ENCODE measurements at regions not wholly inside any gene's neighbourhood (a gene's known extent, or its start where the extent isn't known, plus 50 kb on each side); places are given as distances from the start of the nearest gene placed in this dataset.

DNA sequence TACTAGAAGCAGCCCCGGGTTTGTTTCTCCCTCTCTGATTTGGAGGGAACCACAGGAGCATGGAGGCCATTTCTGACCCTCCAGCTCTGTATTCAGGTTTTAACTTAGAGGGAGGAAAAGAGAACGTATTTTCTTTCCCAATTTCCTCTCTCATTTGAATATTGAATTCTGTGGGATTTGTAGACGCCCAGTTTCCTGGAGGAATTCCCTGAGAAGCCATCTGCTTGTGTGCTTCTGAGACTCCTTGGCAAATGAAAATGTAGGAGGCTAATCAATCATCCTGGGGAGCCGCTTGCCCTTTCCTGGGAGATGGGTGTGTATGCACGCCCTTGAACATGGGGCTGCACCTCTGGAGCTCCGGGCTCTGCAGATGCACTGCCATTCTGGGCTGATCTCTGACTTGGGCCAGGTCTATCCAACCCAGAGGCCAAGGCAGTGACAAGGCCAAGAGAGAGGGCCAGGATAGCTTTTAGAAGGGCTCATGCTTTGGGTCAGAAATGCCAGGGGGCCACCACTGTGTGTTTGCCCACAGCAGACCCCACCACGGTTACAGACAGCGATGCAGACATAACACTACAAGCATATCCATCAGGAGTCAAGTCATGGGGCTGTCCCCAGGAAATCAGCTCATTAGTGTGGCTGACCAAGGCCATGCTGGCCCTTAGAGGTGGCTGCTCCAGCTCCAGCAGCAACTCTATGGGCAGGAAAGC is 174.5 kb downstream of the C5orf15 start (continued):
- no peak for TF ChIP-seq ZBED1 (IDR thresholded peaks at IDR 0.05; ENCODE audit: borderline replicate concordance)
- TF ChIP-seq PAX5 (IDR thresholded peaks at IDR 0.05; ENCODE audit: borderline replicate concordance, low read depth, low read length) = no peak
- TF ChIP-seq NFIC (IDR thresholded peaks at IDR 0.05; ENCODE audit: low read depth, low read length) = no peak
- no peak for TF ChIP-seq SUZ12 (IDR thresholded peaks at IDR 0.05; ENCODE audit: unreplicated experiment)
- TF ChIP-seq POLR2AphosphoS5 (IDR thresholded peaks at IDR 0.05; ENCODE audit: low read length) = no peak
- TF ChIP-seq, protein P1, sequence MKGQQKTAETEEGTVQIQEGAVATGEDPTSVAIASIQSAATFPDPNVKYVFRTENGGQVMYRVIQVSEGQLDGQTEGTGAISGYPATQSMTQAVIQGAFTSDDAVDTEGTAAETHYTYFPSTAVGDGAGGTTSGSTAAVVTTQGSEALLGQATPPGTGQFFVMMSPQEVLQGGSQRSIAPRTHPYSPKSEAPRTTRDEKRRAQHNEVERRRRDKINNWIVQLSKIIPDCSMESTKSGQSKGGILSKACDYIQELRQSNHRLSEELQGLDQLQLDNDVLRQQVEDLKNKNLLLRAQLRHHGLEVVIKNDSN (IDR thresholded peaks at IDR 0.05; ENCODE audit: borderline replicate concordance, extremely low read length, insufficient read depth, low read depth, low read length) = no peak
- no peak for TF ChIP-seq ZNF217 (IDR thresholded peaks at IDR 0.05)
- no peak for TF ChIP-seq CHD2 (IDR thresholded peaks at IDR 0.05; ENCODE audit: borderline replicate concordance, low read depth, low read length)
- no peak for TF ChIP-seq SPI1 (IDR thresholded peaks at IDR 0.05; ENCODE audit: borderline replicate concordance, insufficient read depth, low read depth, low read length)

DNA sequence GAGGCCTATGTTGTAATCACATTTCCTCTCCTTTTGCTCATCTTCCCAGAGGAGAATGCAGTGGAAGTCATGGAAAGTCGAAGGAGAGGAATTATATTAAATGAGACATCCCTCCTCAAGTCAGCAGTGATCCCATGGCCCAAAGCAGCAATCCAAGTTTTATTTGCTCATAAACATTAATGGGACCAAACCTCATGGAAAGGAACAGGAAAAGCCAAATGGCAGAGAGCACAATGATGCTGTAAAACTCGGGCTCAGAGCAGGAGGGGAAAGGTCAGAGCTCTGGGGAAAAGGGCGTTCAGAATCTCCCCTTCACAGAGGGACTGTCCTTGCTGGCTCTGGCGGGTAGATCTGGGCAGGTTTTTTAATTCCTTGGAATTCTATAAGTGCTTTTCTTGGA is 175.8 kb downstream of the C5orf15 start:
- H3K79me2 ChIP-seq (ENCODE audit: control insufficient read depth, insufficient read depth, low read length) = no peaks in the 10 kb centered on the region
- RAD21 ChIA-PET (ENCODE audit: unreplicated experiment) = no interaction called here
- in situ Hi-C loops (cut with MboI) = no loop called here
- TF ChIP-seq STAT1 (conservative IDR thresholded peaks at IDR 0.05) (no peak), SP1 (IDR thresholded peaks at IDR 0.05; ENCODE audit: low read depth, low read length) (no peak), MXI1 (IDR thresholded peaks at IDR 0.05; ENCODE audit: low read depth, low read length) (no peak), PAX8 (IDR thresholded peaks at IDR 0.05) (no peak), SMC3 (IDR thresholded peaks at IDR 0.05; ENCODE audit: borderline replicate concordance, low read length) (no peak), ETV6 (conservative IDR thresholded peaks at IDR 0.05 in 1 of 2, IDR thresholded peaks at IDR 0.05 in 1 of 2; ENCODE audit: borderline replicate concordance in 1 of 2, low read depth in 1 of 2) (no peak)
- TF ChIP-seq, protein P2, sequence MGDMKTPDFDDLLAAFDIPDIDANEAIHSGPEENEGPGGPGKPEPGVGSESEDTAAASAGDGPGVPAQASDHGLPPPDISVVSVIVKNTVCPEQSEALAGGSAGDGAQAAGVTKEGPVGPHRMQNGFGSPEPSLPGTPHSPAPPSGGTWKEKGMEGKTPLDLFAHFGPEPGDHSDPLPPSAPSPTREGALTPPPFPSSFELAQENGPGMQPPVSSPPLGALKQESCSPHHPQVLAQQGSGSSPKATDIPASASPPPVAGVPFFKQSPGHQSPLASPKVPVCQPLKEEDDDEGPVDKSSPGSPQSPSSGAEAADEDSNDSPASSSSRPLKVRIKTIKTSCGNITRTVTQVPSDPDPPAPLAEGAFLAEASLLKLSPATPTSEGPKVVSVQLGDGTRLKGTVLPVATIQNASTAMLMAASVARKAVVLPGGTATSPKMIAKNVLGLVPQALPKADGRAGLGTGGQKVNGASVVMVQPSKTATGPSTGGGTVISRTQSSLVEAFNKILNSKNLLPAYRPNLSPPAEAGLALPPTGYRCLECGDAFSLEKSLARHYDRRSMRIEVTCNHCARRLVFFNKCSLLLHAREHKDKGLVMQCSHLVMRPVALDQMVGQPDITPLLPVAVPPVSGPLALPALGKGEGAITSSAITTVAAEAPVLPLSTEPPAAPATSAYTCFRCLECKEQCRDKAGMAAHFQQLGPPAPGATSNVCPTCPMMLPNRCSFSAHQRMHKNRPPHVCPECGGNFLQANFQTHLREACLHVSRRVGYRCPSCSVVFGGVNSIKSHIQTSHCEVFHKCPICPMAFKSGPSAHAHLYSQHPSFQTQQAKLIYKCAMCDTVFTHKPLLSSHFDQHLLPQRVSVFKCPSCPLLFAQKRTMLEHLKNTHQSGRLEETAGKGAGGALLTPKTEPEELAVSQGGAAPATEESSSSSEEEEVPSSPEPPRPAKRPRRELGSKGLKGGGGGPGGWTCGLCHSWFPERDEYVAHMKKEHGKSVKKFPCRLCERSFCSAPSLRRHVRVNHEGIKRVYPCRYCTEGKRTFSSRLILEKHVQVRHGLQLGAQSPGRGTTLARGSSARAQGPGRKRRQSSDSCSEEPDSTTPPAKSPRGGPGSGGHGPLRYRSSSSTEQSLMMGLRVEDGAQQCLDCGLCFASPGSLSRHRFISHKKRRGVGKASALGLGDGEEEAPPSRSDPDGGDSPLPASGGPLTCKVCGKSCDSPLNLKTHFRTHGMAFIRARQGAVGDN (IDR thresholded peaks at IDR 0.05) = no peak

More for the DNA sequence above, 175.8 kb downstream of the C5orf15 start:
- Histone ChIP-seq H3K4me3 (no peak overlapping the region), H3K36me3 (ENCODE audit: control insufficient read depth in 2 of 2, insufficient read depth in 2 of 2, low read length in 1 of 2) (no peaks in the 10 kb centered on the region), H3K9ac (ENCODE audit: control insufficient read depth, insufficient read depth, low read length) (no peak overlapping the region), H2AFZ (ENCODE audit: control insufficient read depth, low read depth, low read length) (no peak overlapping the region), H4K20me1 (ENCODE audit: control insufficient read depth, insufficient read depth) (no peaks in the 10 kb centered on the region), H3K9me3 (replicated peaks; ENCODE audit: control insufficient read depth, insufficient read depth, low read length) (no peaks in the 10 kb centered on the region), H3K4me2 (ENCODE audit: control insufficient read depth, insufficient read depth) (no peak overlapping the region), H3K27me3 (replicated peaks in 1 of 2; ENCODE audit: control insufficient read depth in 2 of 2, insufficient read depth in 2 of 2, low read length in 1 of 2) (no peaks in the 10 kb centered on the region), H3K27ac (ENCODE audit: control insufficient read depth, insufficient read depth) (no peak overlapping the region), H3K4me1 (ENCODE audit: control insufficient read depth, insufficient read depth, low read length) (no peaks in the 10 kb centered on the region)
- POLR2A ChIA-PET = no interaction called here
- intact Hi-C loops (cut with micrococcal nuclease; ENCODE audit: unreplicated experiment) = no loop called here
- DNase-seq (ENCODE audit: low read depth, low spot score) (no peak), FAIRE-seq (no peak), ATAC-seq (no peak)
- WGBS (ENCODE audit: insufficient coverage, insufficient replicate concordance, low lambda C conversion rate, missing lambda C conversion rate) = 0% methylated on average over 4 of the region's 4 CpGs
- SMC1A ChIA-PET (ENCODE audit: uncharacterized antibody, unreplicated experiment) = no interaction called here
- BruUV-seq (replicated peaks) = no TSS peak
- CTCF ChIA-PET = interaction anchor here (1.3 to 2.7 kb wide), 2 partner anchors 13 to 15 kb away, joined by 3 to 9 read pairs; no protein-coding TSS in a partner anchor
